ENCODE measurements at regions not wholly inside any gene's neighbourhood (a gene's known extent, or its start where the extent isn't known, plus 50 kb on each side); places are given as distances from the start of the nearest gene placed in this dataset.
"Not testable (repeated sequence)": the region's sequence is repeated elsewhere in the genome, so short reads cannot be mapped to it uniquely, and the experiment has no call there.

GRCh38 chr6:115798229-115798628, 262.5 kb downstream of the FRK start:
- DNase-seq, result no peak

GRCh38 chr6:115796829-115797228, 263.9 kb downstream of the FRK start:
- DNase-seq, result no peak

- DNase-seq, result no peak
Observed at GRCh38 chr6:115796061-115796460, 264.6 kb downstream of the FRK start.

- DNase-seq, result no peak
Observed at GRCh38 chr6:115783402-115784061, 277.2 kb downstream of the FRK start.

GRCh38 chr6:115782612-115783011, 278.1 kb downstream of the FRK start:
- DNase-seq, result no peak

- DNase-seq, result no peak
Observed at GRCh38 chr6:115773741-115774140, 286.9 kb downstream of the FRK start.

GRCh38 chr6:115770851-115771250, 289.8 kb downstream of the FRK start:
- no peak for DNase-seq

- DNase-seq, result no peak
Observed at GRCh38 chr6:115768500-115768899, 292.2 kb downstream of the FRK start.

- no peak for DNase-seq
Observed at GRCh38 chr6:115767931-115768330, 292.8 kb downstream of the FRK start.

GRCh38 chr6:115766745-115767462, 293.8 kb downstream of the FRK start:
- DNase-seq, result no peak

- DNase-seq, result no peak
Observed at GRCh38 chr6:115765966-115766365, 294.7 kb downstream of the FRK start.

GRCh38 chr6:115759051-115759450, 301.6 kb downstream of the FRK start:
- no peak for DNase-seq

GRCh38 chr6:115753446-115753845, 307.2 kb downstream of the FRK start:
- no peak for DNase-seq

- DNase-seq, result no peak
Observed at GRCh38 chr6:115750946-115751345, 309.7 kb downstream of the FRK start.

GRCh38 chr6:115750292-115750691, 310.4 kb downstream of the FRK start:
- DNase-seq, result no peak

- no peak for DNase-seq
Observed at GRCh38 chr6:115747719-115748118, 313.0 kb downstream of the FRK start.

- DNase-seq, result not testable (repeated sequence)
Observed at GRCh38 chr6:115746583-115746982, 314.1 kb downstream of the FRK start.

- DNase-seq, result no peak
Observed at GRCh38 chr6:115740907-115741306, 319.8 kb downstream of the FRK start.

GRCh38 chr6:115735610-115736009, 325.1 kb downstream of the FRK start:
- no peak for DNase-seq

GRCh38 chr6:115733426-115733825, 327.3 kb downstream of the FRK start:
- no peak for DNase-seq

- no peak for DNase-seq
Observed at GRCh38 chr6:115729036-115729435, 331.7 kb downstream of the FRK start.

- DNase-seq, result no peak
Observed at GRCh38 chr6:115728171-115728570, 332.5 kb downstream of the FRK start.

- DNase-seq, result no peak
Observed at GRCh38 chr6:115721564-115721963, 339.1 kb downstream of the FRK start.

GRCh38 chr6:115720900-115721299, 339.8 kb downstream of the FRK start:
- DNase-seq, result no peak
